Neural cell (in vitro differentiated cells): ENCODE measurements at regions not wholly inside any gene's neighbourhood (a gene's known extent, or its start where the extent isn't known, plus 50 kb on each side); places are given as distances from the start of the nearest gene placed in this dataset.

Source experiments
- H2AFZ ChIP-seq: fragments of 200-600, 300-800 bp; sonication (generic), shearing (Covaris generic); 2 replicates; pipeline ENCODE4 v1.6.0; 2014; ENCODE audit warnings: low read depth, mild to moderate bottlenecking, antibody characterized with exemption, low read length, moderate library complexity
- H3F3A ChIP-seq: fragments of 200-600 bp; shearing (Covaris generic); 2 replicates; pipeline ENCODE4 v1.6.1; 2016; ENCODE audit warnings: mild to moderate bottlenecking, moderate library complexity, mixed read lengths, antibody characterized with exemption, low read length; ENCODE audit not compliant: insufficient read depth, poor library complexity, severe bottlenecking
- H3K27ac ChIP-seq: fragments of 200-600, 300-800 bp; sonication (generic), shearing (Covaris generic); 2 replicates; pipeline ENCODE4 v1.5.1; 2014; ENCODE audit warnings: mild to moderate bottlenecking, low read length, moderate library complexity
- H3K27me3 ChIP-seq: fragments of 300-800, 200-600 bp; sonication (generic), shearing (Covaris generic); 2 replicates; pipeline ENCODE4 v1.6.0; 2014; ENCODE audit warnings: mild to moderate bottlenecking, low read depth, low read length, moderate library complexity; ENCODE audit not compliant: insufficient read depth
- H3K36me3 ChIP-seq: fragments of 300-800, 200-600 bp; sonication (generic), shearing (Covaris generic); 2 replicates; pipeline ENCODE4 v1.5.1; 2014; ENCODE audit warnings: mild to moderate bottlenecking, antibody characterized with exemption, low read length, moderate library complexity; ENCODE audit not compliant: insufficient read depth
- H3K4me2 ChIP-seq: fragments of 300-800, 200-600 bp; sonication (generic), shearing (Covaris generic); 2 replicates; pipeline ENCODE4 v1.6.0; 2014; ENCODE audit warnings: mild to moderate bottlenecking, low read length
- H3K4me3 ChIP-seq: fragments of 300-800, 200-600 bp; sonication (generic), shearing (Covaris generic); 2 replicates; pipeline ENCODE4 v1.5.1; 2014; ENCODE audit warnings: mild to moderate bottlenecking, low read length, moderate library complexity
- H3K79me2 ChIP-seq: fragments of 200-600 bp; shearing (Covaris generic); replicated peaks from 2 replicates; pipeline ENCODE4 v1.6.0; 2014; ENCODE audit warnings: mild to moderate bottlenecking, low read length, moderate library complexity; ENCODE audit not compliant: insufficient read depth
- H3K9ac ChIP-seq: fragments of 300-800, 200-600 bp; sonication (generic), shearing (Covaris generic); 2 replicates; pipeline ENCODE4 v1.6.1; 2016; ENCODE audit warnings: mild to moderate bottlenecking, low read length, mixed read lengths
- H3K9me2 ChIP-seq: fragments of 200-600 bp; shearing (Covaris generic); 2 replicates; pipeline ENCODE4 v1.6.1; 2016; ENCODE audit warnings: mild to moderate bottlenecking, low read length, mixed read lengths; ENCODE audit not compliant: insufficient read depth
- H3K9me3 ChIP-seq: fragments of 200-600, 300-800 bp; sonication (generic), shearing (Covaris generic); 2 replicates; pipeline ENCODE4 v1.6.1; 2016; ENCODE audit warnings: mild to moderate bottlenecking, mixed run types, low read length, moderate library complexity, mixed read lengths
- H4K20me1 ChIP-seq: fragments of 200-600 bp; shearing (Covaris generic); 2 replicates; pipeline ENCODE4 v1.6.1; 2016; ENCODE audit warnings: mild to moderate bottlenecking, mixed run types; ENCODE audit not compliant: insufficient read depth
- EP300 ChIP-seq: fragments of 450-650 bp; conservative IDR thresholded peaks from 2 replicates; pipeline ENCODE4 v1.6.1; 2014; ENCODE audit warnings: antibody characterized with exemption, mild to moderate bottlenecking, moderate library complexity; ENCODE audit not compliant: poor library complexity, severe bottlenecking
- EZH2 ChIP-seq: fragments of 200-600, 300-800 bp; shearing (Covaris generic), sonication (generic); IDR thresholded peaks from 2 replicates; pipeline ENCODE4 v1.6.1; 2014; ENCODE audit warnings: antibody characterized with exemption, low read length, borderline replicate concordance, mild to moderate bottlenecking; ENCODE audit not compliant: insufficient read depth, poor library complexity, severe bottlenecking
- MXI1 ChIP-seq: fragments of 450-650 bp; conservative IDR thresholded peaks from 2 replicates; pipeline ENCODE4 v1.6.1; 2014; ENCODE audit warnings: antibody characterized with exemption, mild to moderate bottlenecking; ENCODE audit not compliant: poor library complexity, severe bottlenecking
- POLR2AphosphoS5 ChIP-seq: IDR thresholded peaks from 2 replicates; pipeline ENCODE4 v1.6.1; 2012
- RAD21 ChIP-seq: fragments of 450-650 bp; conservative IDR thresholded peaks from 2 replicates; pipeline ENCODE4 v1.6.1; 2014; ENCODE audit warnings: antibody characterized with exemption, mild to moderate bottlenecking, moderate library complexity
- SMC3 ChIP-seq: fragments of 450-650 bp; conservative IDR thresholded peaks from 2 replicates; pipeline ENCODE4 v1.6.1; 2014; ENCODE audit warnings: antibody characterized with exemption, mild to moderate bottlenecking, moderate library complexity; ENCODE audit not compliant: poor library complexity
- TAF1 ChIP-seq: IDR thresholded peaks from 2 replicates; pipeline ENCODE4 v1.6.1; 2012; ENCODE audit warnings: low read depth
- TF ChIP-seq, protein P1 (sequence below): fragments of 450-650 bp; IDR thresholded peaks from 2 replicates; pipeline ENCODE4 v1.5.1; 2014; ENCODE audit warnings: antibody characterized with exemption, mild to moderate bottlenecking, moderate library complexity; ENCODE audit not compliant: poor library complexity, severe bottlenecking
- TF ChIP-seq, protein P2 (sequence below): IDR thresholded peaks from 2 replicates; pipeline ENCODE4 v1.6.1; 2012; ENCODE audit warnings: borderline replicate concordance

DNA sequence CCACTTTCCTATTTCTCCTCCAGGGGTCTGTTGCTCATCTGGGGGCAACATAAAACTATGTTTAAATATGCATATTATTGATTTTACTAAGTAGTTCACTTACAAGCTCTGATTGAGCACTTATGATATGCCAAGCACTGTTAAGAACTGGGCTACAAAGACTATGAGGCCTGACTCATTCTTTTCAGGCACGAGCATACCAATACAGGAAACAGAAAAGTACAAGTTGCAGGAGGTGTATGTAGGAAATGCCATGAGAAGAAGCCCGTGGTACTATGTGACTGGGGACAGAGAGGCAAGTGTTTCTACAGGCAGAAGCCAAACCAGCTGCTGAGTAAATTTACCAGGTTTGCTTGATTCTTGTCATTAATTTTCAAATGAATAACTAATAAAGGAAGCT is 120.4 kb upstream of the PTGFR start:
- H2AFZ ChIP-seq = no peak overlapping the region
- no peak overlapping the region for H3K4me3 ChIP-seq
- H3K27me3 ChIP-seq = no peaks in the 10 kb centered on the region
- H3K9me2 ChIP-seq = no peaks in the 10 kb centered on the region
- H3K4me2 ChIP-seq = no peak overlapping the region
- no peaks in the 10 kb centered on the region for H4K20me1 ChIP-seq
- H3F3A ChIP-seq = no peaks in the 10 kb centered on the region
- H3K36me3 ChIP-seq = no peaks in the 10 kb centered on the region
- no peak overlapping the region for H3K27ac ChIP-seq
- TF ChIP-seq RAD21 (no peak), POLR2AphosphoS5 (no peak), SMC3 (no peak), EP300 (no peak), EZH2 (no peak), MXI1 (no peak), TAF1 (no peak)
- TF ChIP-seq, protein P1, sequence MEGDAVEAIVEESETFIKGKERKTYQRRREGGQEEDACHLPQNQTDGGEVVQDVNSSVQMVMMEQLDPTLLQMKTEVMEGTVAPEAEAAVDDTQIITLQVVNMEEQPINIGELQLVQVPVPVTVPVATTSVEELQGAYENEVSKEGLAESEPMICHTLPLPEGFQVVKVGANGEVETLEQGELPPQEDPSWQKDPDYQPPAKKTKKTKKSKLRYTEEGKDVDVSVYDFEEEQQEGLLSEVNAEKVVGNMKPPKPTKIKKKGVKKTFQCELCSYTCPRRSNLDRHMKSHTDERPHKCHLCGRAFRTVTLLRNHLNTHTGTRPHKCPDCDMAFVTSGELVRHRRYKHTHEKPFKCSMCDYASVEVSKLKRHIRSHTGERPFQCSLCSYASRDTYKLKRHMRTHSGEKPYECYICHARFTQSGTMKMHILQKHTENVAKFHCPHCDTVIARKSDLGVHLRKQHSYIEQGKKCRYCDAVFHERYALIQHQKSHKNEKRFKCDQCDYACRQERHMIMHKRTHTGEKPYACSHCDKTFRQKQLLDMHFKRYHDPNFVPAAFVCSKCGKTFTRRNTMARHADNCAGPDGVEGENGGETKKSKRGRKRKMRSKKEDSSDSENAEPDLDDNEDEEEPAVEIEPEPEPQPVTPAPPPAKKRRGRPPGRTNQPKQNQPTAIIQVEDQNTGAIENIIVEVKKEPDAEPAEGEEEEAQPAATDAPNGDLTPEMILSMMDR = no peak
- TF ChIP-seq, protein P2, sequence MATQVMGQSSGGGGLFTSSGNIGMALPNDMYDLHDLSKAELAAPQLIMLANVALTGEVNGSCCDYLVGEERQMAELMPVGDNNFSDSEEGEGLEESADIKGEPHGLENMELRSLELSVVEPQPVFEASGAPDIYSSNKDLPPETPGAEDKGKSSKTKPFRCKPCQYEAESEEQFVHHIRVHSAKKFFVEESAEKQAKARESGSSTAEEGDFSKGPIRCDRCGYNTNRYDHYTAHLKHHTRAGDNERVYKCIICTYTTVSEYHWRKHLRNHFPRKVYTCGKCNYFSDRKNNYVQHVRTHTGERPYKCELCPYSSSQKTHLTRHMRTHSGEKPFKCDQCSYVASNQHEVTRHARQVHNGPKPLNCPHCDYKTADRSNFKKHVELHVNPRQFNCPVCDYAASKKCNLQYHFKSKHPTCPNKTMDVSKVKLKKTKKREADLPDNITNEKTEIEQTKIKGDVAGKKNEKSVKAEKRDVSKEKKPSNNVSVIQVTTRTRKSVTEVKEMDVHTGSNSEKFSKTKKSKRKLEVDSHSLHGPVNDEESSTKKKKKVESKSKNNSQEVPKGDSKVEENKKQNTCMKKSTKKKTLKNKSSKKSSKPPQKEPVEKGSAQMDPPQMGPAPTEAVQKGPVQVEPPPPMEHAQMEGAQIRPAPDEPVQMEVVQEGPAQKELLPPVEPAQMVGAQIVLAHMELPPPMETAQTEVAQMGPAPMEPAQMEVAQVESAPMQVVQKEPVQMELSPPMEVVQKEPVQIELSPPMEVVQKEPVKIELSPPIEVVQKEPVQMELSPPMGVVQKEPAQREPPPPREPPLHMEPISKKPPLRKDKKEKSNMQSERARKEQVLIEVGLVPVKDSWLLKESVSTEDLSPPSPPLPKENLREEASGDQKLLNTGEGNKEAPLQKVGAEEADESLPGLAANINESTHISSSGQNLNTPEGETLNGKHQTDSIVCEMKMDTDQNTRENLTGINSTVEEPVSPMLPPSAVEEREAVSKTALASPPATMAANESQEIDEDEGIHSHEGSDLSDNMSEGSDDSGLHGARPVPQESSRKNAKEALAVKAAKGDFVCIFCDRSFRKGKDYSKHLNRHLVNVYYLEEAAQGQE = no peak
- H3K79me2 ChIP-seq = no peaks in the 10 kb centered on the region
- H3K9ac ChIP-seq = no peak overlapping the region
- no peaks in the 10 kb centered on the region for H3K9me3 ChIP-seq

DNA sequence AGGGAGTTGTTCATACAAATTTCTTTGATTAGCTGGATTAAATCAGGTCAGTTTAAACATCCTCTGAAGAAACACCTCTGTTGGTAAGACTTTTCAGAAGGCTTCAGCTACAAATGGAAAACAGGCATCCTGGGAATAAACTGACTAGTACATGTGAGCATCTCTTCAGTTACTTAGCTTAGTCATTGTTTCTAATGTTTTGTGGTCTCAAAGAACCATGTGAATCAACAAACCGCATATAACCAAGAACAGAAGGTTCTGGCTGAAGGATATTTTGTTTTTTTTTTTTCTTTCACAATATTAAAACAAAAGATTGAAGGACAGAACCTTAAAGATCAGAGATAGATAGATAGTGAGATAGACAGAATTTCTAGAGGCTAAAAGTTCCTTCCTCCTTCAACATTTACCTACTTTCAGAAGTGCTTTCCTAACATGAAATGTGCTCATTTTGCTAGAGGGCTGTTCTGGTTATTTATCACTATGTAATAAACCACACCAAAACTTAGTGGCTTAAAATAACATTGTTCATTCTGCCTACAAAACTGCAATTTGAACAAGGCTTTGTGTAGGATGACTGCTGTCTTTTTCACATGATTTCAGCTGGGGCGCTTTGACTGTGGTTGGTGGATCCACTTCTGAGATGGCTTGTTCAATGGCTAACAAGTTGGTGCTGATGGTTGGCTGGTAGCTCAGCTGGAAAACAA is 119.8 kb upstream of the PTGFR start:
- H2AFZ ChIP-seq = no peak overlapping the region
- no peak overlapping the region for H3K9ac ChIP-seq
- H3K4me2 ChIP-seq = no peak overlapping the region
- TF ChIP-seq, protein P2 = no peak
- no peak for TF ChIP-seq RAD21
- TF ChIP-seq EZH2 = no peak
- no peak for TF ChIP-seq POLR2AphosphoS5
- TF ChIP-seq, protein P1 = no peak
- TF ChIP-seq SMC3 = no peak
- no peak for TF ChIP-seq TAF1
- no peak for TF ChIP-seq MXI1
- no peak for TF ChIP-seq EP300
- no peaks in the 10 kb centered on the region for H4K20me1 ChIP-seq
- no peaks in the 10 kb centered on the region for H3K79me2 ChIP-seq
- H3K4me3 ChIP-seq = no peak overlapping the region
- H3F3A ChIP-seq = no peaks in the 10 kb centered on the region
- H3K9me2 ChIP-seq = no peaks in the 10 kb centered on the region
- no peaks in the 10 kb centered on the region for H3K9me3 ChIP-seq
- no peaks in the 10 kb centered on the region for H3K27me3 ChIP-seq
- no peaks in the 10 kb centered on the region for H3K36me3 ChIP-seq
- no peak overlapping the region for H3K27ac ChIP-seq
